Fibroblast of skin of right quadriceps (primary cell): ENCODE measurements at regions not wholly inside any gene's neighbourhood (a gene's known extent, or its start where the extent isn't known, plus 50 kb on each side); places are given as distances from the start of the nearest gene placed in this dataset.
"Not testable (repeated sequence)": the region's sequence is repeated elsewhere in the genome, so short reads cannot be mapped to it uniquely, and the experiment has no call there.

Source experiments
- DNase-seq: peaks from one replicate; pipeline ENCODE4 v3.0.0-alpha.2; 2013

- DNase-seq, result no peak
Measured at GRCh38 chr2:13252615-13253014, 535.9 kb downstream of the TRIB2 start.

GRCh38 chr2:13255485-13255884 lies 538.7 kb downstream of the TRIB2 start:
- DNase-seq, result no peak

- no peak for DNase-seq
Measured at GRCh38 chr2:13260402-13260801, 543.7 kb downstream of the TRIB2 start.

- DNase-seq, result no peak
Measured at GRCh38 chr2:13266166-13266565, 549.4 kb downstream of the TRIB2 start.

- DNase-seq, result no peak
Measured at GRCh38 chr2:13284688-13285087, 568.0 kb downstream of the TRIB2 start.

GRCh38 chr2:13289310-13289709 lies 572.6 kb downstream of the TRIB2 start:
- no peak for DNase-seq

- DNase-seq, result not testable (repeated sequence)
Measured at GRCh38 chr2:13308478-13308805, 591.7 kb downstream of the TRIB2 start.

- no peak for DNase-seq
Measured at GRCh38 chr2:13308989-13309388, 592.3 kb downstream of the TRIB2 start.

- no peak for DNase-seq
Measured at GRCh38 chr2:13332060-13332459, 615.3 kb downstream of the TRIB2 start.

GRCh38 chr2:13334071-13334470 lies 617.3 kb downstream of the TRIB2 start:
- DNase-seq, result not testable (repeated sequence)

- no peak for DNase-seq
Measured at GRCh38 chr2:13334545-13334944, 617.8 kb downstream of the TRIB2 start.

GRCh38 chr2:13335862-13336535 lies 619.3 kb downstream of the TRIB2 start:
- no peak for DNase-seq

GRCh38 chr2:13351068-13351467 lies 634.3 kb downstream of the TRIB2 start:
- no peak for DNase-seq

- DNase-seq, result no peak
Measured at GRCh38 chr2:13353083-13353482, 636.3 kb downstream of the TRIB2 start.

- DNase-seq, result no peak
Measured at GRCh38 chr2:13354031-13354430, 637.3 kb downstream of the TRIB2 start.

GRCh38 chr2:13381928-13382327 lies 665.2 kb downstream of the TRIB2 start:
- DNase-seq, result not testable (repeated sequence)

GRCh38 chr2:13389172-13389571 lies 672.4 kb downstream of the TRIB2 start:
- DNase-seq, result not testable (repeated sequence)

- no peak for DNase-seq
Measured at GRCh38 chr2:13390676-13391075, 673.9 kb downstream of the TRIB2 start.

- DNase-seq, result no peak
Measured at GRCh38 chr2:13401312-13401711, 684.6 kb downstream of the TRIB2 start.

- no peak for DNase-seq
Measured at GRCh38 chr2:13413989-13414388, 697.3 kb downstream of the TRIB2 start.

- no peak for DNase-seq
Measured at GRCh38 chr2:13414897-13415296, 698.2 kb downstream of the TRIB2 start.

GRCh38 chr2:13433954-13434353 lies 717.2 kb downstream of the TRIB2 start:
- no peak for DNase-seq

- DNase-seq, result not testable (repeated sequence)
Measured at GRCh38 chr2:13443554-13444261, 727.0 kb downstream of the TRIB2 start.

GRCh38 chr2:13462464-13462863 lies 745.7 kb downstream of the TRIB2 start:
- no peak for DNase-seq

- no peak for DNase-seq
Measured at GRCh38 chr2:13466076-13466475, 749.3 kb downstream of the TRIB2 start.
